GM23338 (cell line): ENCODE measurements at regions not wholly inside any gene's neighbourhood (a gene's known extent, or its start where the extent isn't known, plus 50 kb on each side); places are given as distances from the start of the nearest gene placed in this dataset.

Experiments used
- ATAC-seq: fragments of 200-7000 bp; cut with Tn5 transposase; 3 replicates; pipeline ENCODE4 v1.9.1; 2020
- DNase-seq: peaks from one replicate; pipeline ENCODE4 v3.0.0-alpha.2; 2015; ENCODE audit warnings: low spot score
- H2AFZ ChIP-seq: fragments of 200-600 bp; sonication (generic); 2 replicates; pipeline ENCODE4 v1.8.0; 2016; ENCODE audit warnings: antibody characterized with exemption, mild to moderate bottlenecking, moderate library complexity
- H3F3A ChIP-seq: fragments of 200-600 bp; sonication (generic); replicated peaks from 2 replicates; pipeline ENCODE4 v1.8.0; 2017; ENCODE audit warnings: antibody characterized with exemption, mixed run types, low read depth
- H3K27ac ChIP-seq: fragments of 200-600 bp; sonication (generic); 2 replicates; pipeline ENCODE4 v1.6.1; 2016; ENCODE audit warnings: low read depth
- H3K27me3 ChIP-seq: fragments of 200-600 bp; sonication (generic); 2 replicates; pipeline ENCODE4 v1.8.0; 2016; ENCODE audit warnings: mild to moderate bottlenecking, mixed run types, moderate library complexity; ENCODE audit not compliant: insufficient read depth
- H3K36me3 ChIP-seq: fragments of 200-600 bp; sonication (generic); 2 replicates; pipeline ENCODE4 v1.8.0; 2016; ENCODE audit warnings: mild to moderate bottlenecking; ENCODE audit not compliant: insufficient read depth
- H3K4me1 ChIP-seq: fragments of 200-600 bp; sonication (generic); 2 replicates; pipeline ENCODE4 v1.8.0; 2016; ENCODE audit warnings: mild to moderate bottlenecking, moderate library complexity; ENCODE audit not compliant: insufficient read depth
- H3K4me2 ChIP-seq: fragments of 200-600 bp; sonication (generic); 2 replicates; pipeline ENCODE4 v1.7.1; 2017; ENCODE audit warnings: mixed run types
- H3K4me3 ChIP-seq: fragments of 200-600 bp; sonication (generic); 2 replicates; pipeline ENCODE4 v1.6.1; 2016; ENCODE audit warnings: mixed run types
- H3K79me2 ChIP-seq: fragments of 200-600 bp; sonication (generic); replicated peaks from 2 replicates; pipeline ENCODE4 v1.8.0; 2017; ENCODE audit warnings: mild to moderate bottlenecking; ENCODE audit not compliant: insufficient read depth
- H3K9me2 ChIP-seq: fragments of 200-600 bp; sonication (generic); 2 replicates; pipeline ENCODE4 v1.8.0; 2017; ENCODE audit not compliant: insufficient read depth
- H4K20me1 ChIP-seq: fragments of 200-600 bp; sonication (generic); replicated peaks from 2 replicates; pipeline ENCODE4 v1.8.0; 2017; ENCODE audit warnings: mild to moderate bottlenecking; ENCODE audit not compliant: insufficient read depth
- H3K27ac Mint-ChIP-seq: 2 replicates; pipeline ENCODE4 v1.8.0; 2020; ENCODE audit warnings: inconsistent platforms, mild to moderate bottlenecking, moderate library complexity, mixed read lengths
- H3K27me3 Mint-ChIP-seq: 3 replicates; pipeline ENCODE4 v1.8.0; 2022; ENCODE audit warnings: low read depth, mild to moderate bottlenecking, moderate library complexity, mixed read lengths, inconsistent platforms; ENCODE audit not compliant: insufficient read depth, poor library complexity
- H3K36me3 Mint-ChIP-seq: 3 replicates; pipeline ENCODE4 v1.8.0; 2021; ENCODE audit warnings: low read depth, mild to moderate bottlenecking, inconsistent platforms, moderate library complexity, mixed read lengths
- H3K4me1 Mint-ChIP-seq: 3 replicates; pipeline ENCODE4 v1.8.0; 2020; ENCODE audit warnings: mild to moderate bottlenecking, inconsistent platforms, mixed read lengths
- H3K4me3 Mint-ChIP-seq: 3 replicates; pipeline ENCODE4 v1.8.0; 2021; ENCODE audit warnings: moderate library complexity, mild to moderate bottlenecking, inconsistent platforms, mixed read lengths
- H3K9me3 Mint-ChIP-seq: 3 replicates; pipeline ENCODE4 v1.8.0; 2020; ENCODE audit warnings: moderate library complexity, mild to moderate bottlenecking, inconsistent platforms, mixed read lengths
- CTCF ChIP-seq, 2 experiments: fragments of 200-600 bp in 1 of 2; sonication (generic) in 1 of 2; conservative IDR thresholded peaks; 2 replicates each; pipeline versions ENCODE4 v1.5.1 to v1.6.1; 2016 to 2017; ENCODE audit warnings: antibody characterized with exemption in 2 of 2, low read depth in 2 of 2, mild to moderate bottlenecking in 2 of 2, moderate library complexity in 1 of 2
- EZH2 ChIP-seq: fragments of 200-600 bp; sonication (generic); IDR thresholded peaks from one replicate; pipeline ENCODE4 v1.8.0; 2017; ENCODE audit warnings: antibody characterized with exemption, mild to moderate bottlenecking, low read depth; ENCODE audit not compliant: unreplicated experiment
- JUNB ChIP-seq: IDR thresholded peaks from one replicate; pipeline ENCODE4 v1.6.1; 2016; ENCODE audit warnings: antibody characterized with exemption; ENCODE audit not compliant: unreplicated experiment
- POLR2AphosphoS5 ChIP-seq: IDR thresholded peaks from 2 replicates; pipeline ENCODE4 v1.6.1; 2016; ENCODE audit warnings: antibody characterized with exemption, low read depth
- REST ChIP-seq: IDR thresholded peaks from one replicate; pipeline ENCODE4 v1.6.1; 2018; ENCODE audit warnings: antibody characterized with exemption; ENCODE audit not compliant: unreplicated experiment
- ZNF114 ChIP-seq: fragments of 250-450 bp; sonication (Bioruptor Pico); IDR thresholded peaks from 2 replicates; pipeline ENCODE4 v1.5.0; 2020; ENCODE audit warnings: mild to moderate bottlenecking, moderate library complexity
- ZNF331 ChIP-seq: fragments of 250-450 bp; sonication (Bioruptor Pico); IDR thresholded peaks from 2 replicates; pipeline ENCODE4 v1.5.0; 2020; ENCODE audit warnings: low read depth, mild to moderate bottlenecking, moderate library complexity

DNA sequence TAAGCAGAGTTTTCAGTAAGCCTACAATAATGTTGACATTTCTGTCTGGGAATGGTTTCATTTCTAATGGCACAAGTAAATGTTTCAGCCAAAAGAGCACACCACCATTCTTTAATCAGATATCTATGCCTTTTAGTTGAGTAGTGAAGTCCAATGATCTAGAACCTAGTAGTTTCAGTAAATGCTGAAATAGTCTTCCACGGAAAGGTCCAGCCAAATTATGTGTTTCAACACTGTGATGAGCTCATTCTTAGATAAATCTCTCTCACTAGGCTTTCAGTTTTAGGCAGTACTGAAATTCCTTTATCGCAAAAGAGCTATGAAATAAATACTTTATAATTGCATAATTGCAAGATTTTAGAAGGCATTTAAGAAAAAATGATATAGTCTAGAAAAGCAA lies 816.8 kb upstream of the PCDH9 start (continued):
- TF ChIP-seq ZNF331 (CRISPR knock-in tag), result no peak
- no peak for TF ChIP-seq REST

GRCh38 chr13:68030152-68030809 lies 800.1 kb upstream of the PCDH9 start:
- Histone ChIP-seq H3K9me2 (peaks cover 8% of the 10 kb centered on the region; the same call in 1 of the 2 replicates), H3K4me2 (no peak overlapping the region), H3K4me3 (no peak overlapping the region), H3K79me2 (no peaks in the 10 kb centered on the region), H3K27ac (no peak overlapping the region), H3F3A (no peaks in the 10 kb centered on the region), H2AFZ (no peak overlapping the region), H3K36me3 (no peaks in the 10 kb centered on the region), H3K27me3 (no peaks in the 10 kb centered on the region), H3K4me1 (peaks cover 19% of the 10 kb centered on the region), H4K20me1 (no peaks in the 10 kb centered on the region)
- H3K4me3 Mint-ChIP-seq, result no peak overlapping the region
- DNase-seq (no peak), ATAC-seq (no peak)
- no peaks in the 10 kb centered on the region for H3K36me3 Mint-ChIP-seq
- H3K9me3 Mint-ChIP-seq, result no peaks in the 10 kb centered on the region
- TF ChIP-seq ZNF114, result no peak
- TF ChIP-seq CTCF (conservative IDR thresholded peaks at IDR 0.05; ENCODE audit: low read depth in 2 of 2), result no peak
- no peak for TF ChIP-seq EZH2
- TF ChIP-seq REST, result no peak
- TF ChIP-seq JUNB, result no peak
- TF ChIP-seq ZNF331 (CRISPR knock-in tag), result no peak
- TF ChIP-seq POLR2AphosphoS5, result no peak
- H3K4me1 Mint-ChIP-seq, result peaks cover 13% of the 10 kb centered on the region; the same call in 2 of the 3 replicates
- H3K27me3 Mint-ChIP-seq, result peaks cover 3% of the 10 kb centered on the region
- H3K27ac Mint-ChIP-seq, result no peak overlapping the region
